Activated naive CD4-positive, alpha-beta T cell treated with anti-CD3 and anti-CD28 coated beads, Interleukin-2, amount 10 ng/mL, durations not matched to agents 7 days and 5 days (primary cell): ENCODE measurements at regions not wholly inside any gene's neighbourhood (a gene's known extent, or its start where the extent isn't known, plus 50 kb on each side); places are given as distances from the start of the nearest gene placed in this dataset.

Experiments
- CTCF ChIA-PET: fragments of 350-600 bp; sonication (Branson Sonifier 250); formaldehyde crosslinking; loops from one replicate; lab custom pipeline; 2021; ENCODE audit warnings: antibody characterized with exemption; lab: Charles Lee
- DNase-seq: peaks from one replicate; pipeline ENCODE4 v3.0.0-alpha.2; 2020
- H3K27ac Mint-ChIP-seq: one replicate; pipeline ENCODE4 v1.8.0; 2021; ENCODE audit warnings: mild to moderate bottlenecking, moderate library complexity, mixed read lengths
- H3K27me3 Mint-ChIP-seq: one replicate; pipeline ENCODE4 v1.8.0; 2021; ENCODE audit warnings: mild to moderate bottlenecking, mixed read lengths
- H3K36me3 Mint-ChIP-seq: one replicate; pipeline ENCODE4 v1.8.0; 2021; ENCODE audit warnings: mixed read lengths
- H3K4me1 Mint-ChIP-seq: one replicate; pipeline ENCODE4 v1.8.0; 2021; ENCODE audit warnings: mixed read lengths
- H3K4me3 Mint-ChIP-seq: one replicate; pipeline ENCODE4 v1.8.0; 2021; ENCODE audit warnings: mild to moderate bottlenecking, moderate library complexity, mixed read lengths
- H3K9me3 Mint-ChIP-seq: one replicate; pipeline ENCODE4 v1.8.0; 2021; ENCODE audit warnings: mixed read lengths

DNA sequence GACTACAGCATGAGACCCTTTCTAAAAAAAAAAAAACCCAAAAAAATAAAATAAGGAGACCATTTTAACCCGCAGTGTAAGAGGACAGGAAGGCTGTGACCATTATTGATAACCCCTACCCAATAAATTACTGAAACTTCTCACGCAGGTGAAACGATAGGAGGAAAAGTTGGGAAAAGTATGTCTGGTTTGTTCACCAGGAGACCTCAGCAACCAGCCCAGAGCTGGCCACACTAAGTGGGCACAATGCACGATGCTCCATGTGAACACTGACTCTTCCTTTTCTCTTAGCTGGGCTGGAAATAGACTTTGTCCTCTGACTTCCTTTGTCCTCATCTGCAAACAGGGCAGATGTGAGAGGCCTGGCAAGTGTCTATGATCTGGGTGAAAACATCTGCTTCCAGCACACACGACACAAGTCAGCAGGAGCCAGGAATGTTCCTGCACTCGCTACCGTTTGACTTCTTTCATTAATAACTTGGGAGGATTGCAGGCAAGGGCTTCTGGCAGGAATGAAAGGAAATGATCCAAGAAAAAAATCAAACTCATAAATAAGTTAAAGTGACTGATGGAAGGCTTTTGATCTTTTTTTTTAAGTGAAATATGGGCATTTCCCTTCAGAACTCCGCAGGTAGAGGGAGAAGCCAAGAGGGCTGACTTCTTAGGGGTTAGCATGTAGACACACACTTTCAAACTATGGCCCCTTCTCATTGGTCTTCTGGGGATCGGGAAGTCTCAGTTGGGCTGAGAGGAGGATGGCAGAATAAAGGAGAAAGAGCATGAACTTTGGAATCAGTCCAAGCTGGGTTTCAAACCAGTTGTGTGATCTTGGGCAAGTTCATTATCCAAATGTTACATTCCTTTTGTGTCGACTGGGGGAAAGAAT is 137.4 kb upstream of the MYCN start:
- Mint-ChIP-seq H3K36me3 (no peaks in the 10 kb centered on the region), H3K27ac (no peak overlapping the region), H3K9me3 (no peaks in the 10 kb centered on the region), H3K27me3 (peaks cover 3% of the 10 kb centered on the region), H3K4me1 (no peaks in the 10 kb centered on the region), H3K4me3 (no peak overlapping the region)
- DNase-seq = no peak
- CTCF ChIA-PET = no interaction called here

GRCh38 chr2:15803543-15804245 is 136.7 kb upstream of the MYCN start:
- no peak overlapping the region for H3K27ac Mint-ChIP-seq
- no peak overlapping the region for H3K4me3 Mint-ChIP-seq
- DNase-seq = no peak
- no peaks in the 10 kb centered on the region for H3K4me1 Mint-ChIP-seq
- H3K9me3 Mint-ChIP-seq = no peaks in the 10 kb centered on the region
- peaks cover 6% of the 10 kb centered on the region for H3K27me3 Mint-ChIP-seq
- CTCF ChIA-PET = no interaction called here
- H3K36me3 Mint-ChIP-seq = no peaks in the 10 kb centered on the region

DNA sequence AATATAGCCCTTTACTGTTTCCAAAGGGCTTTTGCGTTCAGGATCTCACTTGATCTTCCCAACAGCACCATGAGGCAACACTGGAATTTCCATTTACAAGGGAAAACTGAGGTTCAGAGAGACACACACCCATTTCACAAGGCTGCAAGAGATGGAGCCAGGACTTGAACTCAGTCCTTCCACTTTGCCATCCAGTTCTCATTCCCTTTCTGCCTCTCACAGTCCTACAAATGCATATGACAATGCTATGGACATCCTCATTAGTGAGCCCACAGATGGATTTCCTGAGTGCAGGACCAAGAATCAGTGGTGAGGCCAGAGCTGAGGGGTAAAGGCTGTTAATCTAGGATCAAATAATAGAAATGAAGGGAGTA is 136.1 kb upstream of the MYCN start:
- no peaks in the 10 kb centered on the region for H3K36me3 Mint-ChIP-seq
- H3K9me3 Mint-ChIP-seq = no peaks in the 10 kb centered on the region
- peaks cover 5% of the 10 kb centered on the region for H3K27me3 Mint-ChIP-seq
- H3K4me3 Mint-ChIP-seq = no peak overlapping the region
- H3K27ac Mint-ChIP-seq = no peak overlapping the region
- no peak for DNase-seq
- CTCF ChIA-PET = no interaction called here
- H3K4me1 Mint-ChIP-seq = no peaks in the 10 kb centered on the region

DNA sequence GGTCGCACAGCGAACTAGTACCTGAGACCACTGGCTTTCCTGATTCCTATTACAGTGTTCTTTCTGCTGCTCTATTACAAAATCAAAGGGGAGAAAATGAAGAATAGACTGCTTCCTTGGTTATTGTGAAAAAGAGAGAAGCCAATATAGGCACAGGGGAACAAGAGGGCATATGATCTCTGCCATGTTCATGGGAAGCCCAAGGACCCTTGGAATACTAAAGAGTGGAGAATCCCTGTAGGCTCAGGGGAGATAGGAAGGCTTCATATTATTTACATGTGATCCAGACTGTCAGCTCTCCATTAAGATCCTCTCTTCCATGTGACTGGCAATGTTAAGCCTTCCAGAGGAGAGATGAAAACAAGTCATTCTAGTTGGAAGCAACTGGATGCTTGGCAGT is 135.7 kb upstream of the MYCN start:
- Mint-ChIP-seq H3K27me3 (peaks cover 4% of the 10 kb centered on the region), H3K4me3 (no peak overlapping the region)

DNA sequence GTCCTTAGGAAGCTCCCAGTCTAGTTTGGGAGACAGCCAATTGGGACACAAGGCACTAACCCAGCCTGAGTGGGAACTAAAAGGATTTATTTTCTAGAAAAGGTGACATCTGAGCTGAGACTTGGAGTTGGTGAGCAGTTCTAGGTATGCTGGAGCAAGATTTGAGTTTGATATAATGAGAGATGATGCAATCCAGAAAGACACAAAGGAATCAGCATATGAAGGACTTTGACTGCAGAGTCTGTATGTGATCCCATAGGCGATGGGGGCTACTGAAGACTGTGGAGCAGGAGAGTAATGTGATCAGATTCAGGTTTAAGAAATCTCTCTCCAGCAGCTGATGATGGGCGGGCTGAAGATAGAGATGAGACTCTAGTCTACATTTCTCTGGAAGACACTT is 135.1 kb upstream of the MYCN start:
- H3K4me3 Mint-ChIP-seq = no peak overlapping the region
- DNase-seq = no peak
- H3K4me1 Mint-ChIP-seq = no peaks in the 10 kb centered on the region
- H3K9me3 Mint-ChIP-seq = no peaks in the 10 kb centered on the region
- H3K27ac Mint-ChIP-seq = no peak overlapping the region
- H3K27me3 Mint-ChIP-seq = peaks cover 8% of the 10 kb centered on the region
- H3K36me3 Mint-ChIP-seq = no peaks in the 10 kb centered on the region
- CTCF ChIA-PET = no interaction called here

More for the DNA sequence above, 135.7 kb upstream of the MYCN start:
- no peaks in the 10 kb centered on the region for H3K36me3 Mint-ChIP-seq
- CTCF ChIA-PET = no interaction called here
- no peaks in the 10 kb centered on the region for H3K4me1 Mint-ChIP-seq
- H3K9me3 Mint-ChIP-seq = no peaks in the 10 kb centered on the region
- no peak for DNase-seq
- H3K27ac Mint-ChIP-seq = no peak overlapping the region

- H3K36me3 Mint-ChIP-seq = no peaks in the 10 kb centered on the region
- DNase-seq = no peak
- no peaks in the 10 kb centered on the region for H3K4me1 Mint-ChIP-seq
- H3K27ac Mint-ChIP-seq = no peak overlapping the region
- no peak overlapping the region for H3K4me3 Mint-ChIP-seq
- peaks cover 8% of the 10 kb centered on the region for H3K27me3 Mint-ChIP-seq
- CTCF ChIA-PET = no interaction called here
- no peaks in the 10 kb centered on the region for H3K9me3 Mint-ChIP-seq
Measured at GRCh38 chr2:15805772-15806171, 134.6 kb upstream of the MYCN start.

DNA sequence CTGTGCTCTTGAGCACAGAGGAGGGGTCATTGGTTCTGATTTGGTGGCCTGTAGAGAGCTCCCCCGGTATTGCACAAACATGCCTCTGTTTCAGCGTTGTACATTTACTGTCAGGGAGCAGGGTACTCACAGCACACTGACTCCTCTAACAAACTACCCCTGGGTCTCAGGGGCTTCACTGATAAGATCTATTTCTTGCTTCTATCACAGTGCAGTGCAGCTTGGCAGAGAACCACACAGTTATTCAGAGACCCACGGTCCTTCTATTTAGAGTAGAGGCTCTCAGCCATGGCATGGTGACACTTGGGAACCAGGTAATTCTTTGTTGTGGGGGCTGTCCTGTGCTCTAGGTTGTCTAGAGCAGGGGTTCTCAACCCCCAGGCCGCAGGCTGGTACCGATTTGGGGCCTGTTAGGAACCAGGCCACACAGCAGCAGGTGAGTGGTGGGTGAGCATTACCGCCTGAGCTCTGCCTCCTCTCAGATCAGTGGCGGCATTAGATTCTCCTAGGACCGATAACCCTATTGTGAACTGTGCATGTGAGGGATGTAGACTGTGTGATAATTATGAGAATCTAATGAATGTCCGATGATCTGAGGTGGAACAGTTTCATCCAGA is 133.4 kb upstream of the MYCN start:
- CTCF ChIA-PET = no interaction called here
- H3K27ac Mint-ChIP-seq = no peak overlapping the region
- no peak for DNase-seq
- H3K4me3 Mint-ChIP-seq = no peak overlapping the region
- H3K36me3 Mint-ChIP-seq = no peaks in the 10 kb centered on the region
- no peaks in the 10 kb centered on the region for H3K9me3 Mint-ChIP-seq
- H3K4me1 Mint-ChIP-seq = no peaks in the 10 kb centered on the region
- peaks cover 8% of the 10 kb centered on the region for H3K27me3 Mint-ChIP-seq

GRCh38 chr2:15807418-15808203 is 132.7 kb upstream of the MYCN start:
- no peaks in the 10 kb centered on the region for H3K9me3 Mint-ChIP-seq
- DNase-seq = no peak
- peaks cover 8% of the 10 kb centered on the region for H3K27me3 Mint-ChIP-seq
- no peaks in the 10 kb centered on the region for H3K36me3 Mint-ChIP-seq
- CTCF ChIA-PET = no interaction called here
- no peak overlapping the region for H3K4me3 Mint-ChIP-seq
- no peak overlapping the region for H3K27ac Mint-ChIP-seq
- no peaks in the 10 kb centered on the region for H3K4me1 Mint-ChIP-seq

GRCh38 chr2:15808204-15808910 is 132.0 kb upstream of the MYCN start:
- DNase-seq = no peak
- CTCF ChIA-PET = no interaction called here
- H3K36me3 Mint-ChIP-seq = no peaks in the 10 kb centered on the region
- H3K27me3 Mint-ChIP-seq = peaks cover 8% of the 10 kb centered on the region
- no peaks in the 10 kb centered on the region for H3K9me3 Mint-ChIP-seq
- no peak overlapping the region for H3K27ac Mint-ChIP-seq
- no peaks in the 10 kb centered on the region for H3K4me1 Mint-ChIP-seq
- H3K4me3 Mint-ChIP-seq = no peak overlapping the region

DNA sequence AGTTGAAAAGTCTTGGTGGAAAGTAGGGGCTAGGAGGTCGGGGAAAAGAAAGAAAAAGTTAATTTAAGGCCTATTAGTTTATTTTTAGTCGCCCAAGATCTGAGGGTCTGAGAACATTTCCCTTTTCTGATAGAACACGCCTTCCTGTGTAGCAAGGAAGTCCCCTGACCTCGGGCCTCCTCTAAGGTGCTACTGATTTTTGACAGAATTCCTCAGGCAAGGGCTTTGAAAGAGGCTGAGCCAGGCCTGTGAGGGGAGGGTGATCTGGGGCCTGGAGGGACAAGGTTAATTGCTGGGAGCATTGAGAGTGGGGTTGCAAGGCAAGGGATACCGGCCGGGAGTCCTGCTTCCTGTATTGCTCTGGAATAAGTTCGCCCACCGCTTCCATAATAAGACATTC is 131.4 kb upstream of the MYCN start:
- no peaks in the 10 kb centered on the region for H3K9me3 Mint-ChIP-seq
- no peak for DNase-seq
- H3K27ac Mint-ChIP-seq = no peak overlapping the region
- no peaks in the 10 kb centered on the region for H3K36me3 Mint-ChIP-seq
- no peak overlapping the region for H3K4me3 Mint-ChIP-seq
- H3K4me1 Mint-ChIP-seq = no peaks in the 10 kb centered on the region
- CTCF ChIA-PET = no interaction called here
- H3K27me3 Mint-ChIP-seq = peaks cover 8% of the 10 kb centered on the region

GRCh38 chr2:15809404-15809803 is 130.9 kb upstream of the MYCN start:
- no peaks in the 10 kb centered on the region for H3K9me3 Mint-ChIP-seq
- CTCF ChIA-PET = no interaction called here
- DNase-seq = no peak
- no peak overlapping the region for H3K27ac Mint-ChIP-seq
- no peaks in the 10 kb centered on the region for H3K36me3 Mint-ChIP-seq
- peaks cover 8% of the 10 kb centered on the region for H3K27me3 Mint-ChIP-seq
- no peaks in the 10 kb centered on the region for H3K4me1 Mint-ChIP-seq
- H3K4me3 Mint-ChIP-seq = no peak overlapping the region

DNA sequence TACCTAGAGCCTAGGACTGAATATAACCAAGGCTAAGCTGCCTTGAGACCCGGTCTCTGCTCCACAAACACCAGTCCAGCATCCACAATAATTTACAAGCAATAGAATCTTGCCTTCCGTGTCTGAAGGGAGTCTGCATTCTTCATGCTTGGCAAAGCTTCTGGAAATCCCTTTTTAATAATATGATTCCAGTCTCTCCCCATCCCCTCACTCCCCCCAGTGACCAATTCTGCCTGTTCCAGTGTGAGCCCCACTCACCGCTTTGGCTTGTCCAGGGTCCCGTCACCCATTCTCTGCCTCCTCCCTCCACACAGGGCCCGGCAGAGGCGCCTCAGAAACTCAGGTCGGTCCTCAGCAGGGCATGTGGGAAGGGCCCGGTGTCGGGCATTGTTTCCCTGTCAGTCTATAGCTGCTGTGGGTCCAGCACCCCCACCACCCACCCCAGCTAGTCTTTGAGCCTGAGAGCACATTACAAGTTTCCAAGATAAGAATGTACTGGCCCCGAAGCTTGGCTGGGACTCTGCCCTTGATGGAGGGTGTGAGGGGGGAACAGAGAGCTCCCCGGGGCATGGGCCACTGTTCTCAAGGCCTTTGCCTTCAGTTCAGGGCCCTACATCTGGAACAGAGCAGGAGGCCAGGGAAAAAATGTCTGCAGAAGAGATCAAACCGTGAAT is 129.7 kb upstream of the MYCN start:
- CTCF ChIA-PET = no interaction called here
- Mint-ChIP-seq H3K4me1 (no peaks in the 10 kb centered on the region), H3K27me3 (peaks cover 8% of the 10 kb centered on the region), H3K36me3 (no peaks in the 10 kb centered on the region), H3K27ac (no peak overlapping the region), H3K4me3 (no peak overlapping the region), H3K9me3 (no peaks in the 10 kb centered on the region)
- no peak for DNase-seq

DNA sequence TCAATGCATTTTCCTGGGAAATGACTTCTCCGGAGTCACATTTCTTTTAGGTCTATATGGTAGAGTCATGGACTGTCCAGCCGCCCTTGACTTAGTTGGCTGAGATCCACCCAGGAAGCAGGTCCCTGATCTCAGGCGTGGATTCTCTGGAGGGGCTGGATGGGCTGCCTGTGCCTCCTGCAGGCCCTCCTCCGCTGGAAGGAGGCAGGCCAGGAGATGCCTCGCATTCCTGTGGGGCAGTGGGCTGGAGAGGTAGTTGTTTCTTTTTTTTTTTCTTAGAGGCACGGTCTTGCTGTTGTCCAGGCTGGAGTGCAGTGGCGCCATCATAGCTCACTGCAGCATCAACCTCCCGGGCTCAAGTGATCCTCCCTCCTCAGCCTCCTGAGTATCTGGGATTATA is 129.0 kb upstream of the MYCN start:
- Mint-ChIP-seq H3K27ac (no peak overlapping the region), H3K9me3 (no peaks in the 10 kb centered on the region), H3K36me3 (no peaks in the 10 kb centered on the region), H3K27me3 (peaks cover 9% of the 10 kb centered on the region), H3K4me3 (no peak overlapping the region), H3K4me1 (no peaks in the 10 kb centered on the region)
- CTCF ChIA-PET = no interaction called here
- DNase-seq = no peak
